ENCODE measurements at regions not wholly inside any gene's neighbourhood (a gene's known extent, or its start where the extent isn't known, plus 50 kb on each side); places are given as distances from the start of the nearest gene placed in this dataset.

DNA sequence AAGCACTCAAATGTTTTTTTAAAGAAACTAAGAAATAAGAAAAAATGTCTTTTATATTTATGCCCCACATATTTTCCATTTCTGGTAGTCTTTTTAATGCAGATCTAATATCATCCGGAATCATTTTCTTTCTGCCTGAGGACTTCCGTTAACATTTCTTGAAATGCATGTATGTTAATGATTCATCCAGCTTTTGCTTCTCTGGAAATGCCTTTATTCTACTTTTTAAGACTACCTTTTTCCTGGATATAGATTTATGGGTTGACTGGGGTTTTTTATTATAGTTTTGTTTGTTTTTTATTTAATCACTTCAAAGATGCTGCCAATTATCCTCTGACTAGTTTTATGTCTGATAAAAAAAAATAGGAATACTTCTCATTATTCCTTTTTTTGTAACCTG, 57.1 kb upstream of the LDLRAD3 start:
- H3K9ac ChIP-seq: no peak overlapping the region
- H3K9me3 ChIP-seq: no peaks in the 10 kb centered on the region
- H3K36me3 ChIP-seq (replicated peaks in 1 of 2; ENCODE audit: control insufficient read depth in 1 of 2, insufficient read depth in 2 of 2, low read length in 1 of 2): no peaks in the 10 kb centered on the region
- 87% methylated on average over 2 of the region's 2 CpGs for WGBS (ENCODE audit: low lambda C conversion rate)
- no peak overlapping the region for H3K4me2 ChIP-seq
- H2AFZ ChIP-seq (ENCODE audit: low read depth): no peak overlapping the region
- no peaks in the 10 kb centered on the region; the same call in 1 of the 2 replicates for H3K27me3 ChIP-seq (ENCODE audit: insufficient read depth)
- no peak overlapping the region for H3K4me3 ChIP-seq (ENCODE audit: low read depth in 2 of 2, low read length in 1 of 2)
- H4K20me1 ChIP-seq (ENCODE audit: insufficient read depth): no peaks in the 10 kb centered on the region
- H3K9me2 ChIP-seq: no peaks in the 10 kb centered on the region
- TF ChIP-seq FOXM1 (IDR thresholded peaks at IDR 0.05; ENCODE audit: low read depth): no peak
- ChIA-PET CTCF (no interaction called here), POLR2A (no interaction called here)
- no peaks in the 10 kb centered on the region for H3K4me1 ChIP-seq (ENCODE audit: control insufficient read depth in 1 of 2, insufficient read depth in 2 of 2, low read depth in 1 of 2, low read length in 1 of 2)
- DNase-seq: no peak
- no peaks in the 10 kb centered on the region for H3K79me2 ChIP-seq (ENCODE audit: insufficient read depth)
- no peak overlapping the region for H3K27ac ChIP-seq (ENCODE audit: low read depth in 2 of 2, low read length in 1 of 2)
- no peaks in the 10 kb centered on the region for H3F3A ChIP-seq (replicated peaks; ENCODE audit: insufficient read depth)

- Histone ChIP-seq H3K4me2 (no peak overlapping the region), H3K9me3 (no peaks in the 10 kb centered on the region), H3K4me3 (ENCODE audit: low read depth in 2 of 2, low read length in 1 of 2) (no peak overlapping the region), H4K20me1 (ENCODE audit: insufficient read depth) (no peaks in the 10 kb centered on the region), H3K36me3 (replicated peaks in 1 of 2; ENCODE audit: control insufficient read depth in 1 of 2, insufficient read depth in 2 of 2, low read length in 1 of 2) (no peaks in the 10 kb centered on the region), H2AFZ (ENCODE audit: low read depth) (no peak overlapping the region), H3K79me2 (ENCODE audit: insufficient read depth) (no peaks in the 10 kb centered on the region), H3K27ac (ENCODE audit: low read depth in 2 of 2, low read length in 1 of 2) (no peak overlapping the region), H3K9ac (no peak overlapping the region), H3F3A (replicated peaks; ENCODE audit: insufficient read depth) (no peaks in the 10 kb centered on the region), H3K27me3 (ENCODE audit: insufficient read depth) (no peaks in the 10 kb centered on the region; the same call in 1 of the 2 replicates), H3K9me2 (no peaks in the 10 kb centered on the region), H3K4me1 (ENCODE audit: control insufficient read depth in 1 of 2, insufficient read depth in 2 of 2, low read depth in 1 of 2, low read length in 1 of 2) (no peaks in the 10 kb centered on the region)
- CTCF ChIA-PET: interaction anchor here (1.4 kb wide), 1 partner anchor 20 kb away, joined by 3 read pairs; no protein-coding TSS in a partner anchor
- POLR2A ChIA-PET: no interaction called here
- 54% methylated on average over 3 of the region's 3 CpGs for WGBS (ENCODE audit: low lambda C conversion rate)
- TF ChIP-seq, protein P1, sequence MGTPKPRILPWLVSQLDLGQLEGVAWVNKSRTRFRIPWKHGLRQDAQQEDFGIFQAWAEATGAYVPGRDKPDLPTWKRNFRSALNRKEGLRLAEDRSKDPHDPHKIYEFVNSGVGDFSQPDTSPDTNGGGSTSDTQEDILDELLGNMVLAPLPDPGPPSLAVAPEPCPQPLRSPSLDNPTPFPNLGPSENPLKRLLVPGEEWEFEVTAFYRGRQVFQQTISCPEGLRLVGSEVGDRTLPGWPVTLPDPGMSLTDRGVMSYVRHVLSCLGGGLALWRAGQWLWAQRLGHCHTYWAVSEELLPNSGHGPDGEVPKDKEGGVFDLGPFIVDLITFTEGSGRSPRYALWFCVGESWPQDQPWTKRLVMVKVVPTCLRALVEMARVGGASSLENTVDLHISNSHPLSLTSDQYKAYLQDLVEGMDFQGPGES (IDR thresholded peaks at IDR 0.05; ENCODE audit: low read depth, low read length): no peak
- TF ChIP-seq MEF2A (IDR thresholded peaks at IDR 0.05; ENCODE audit: borderline replicate concordance, low read depth) (no peak), JUND (IDR thresholded peaks at IDR 0.05) (no peak), NFIC (IDR thresholded peaks at IDR 0.05; ENCODE audit: borderline replicate concordance) (no peak), GATA2 (CRISPR knock-in tag; IDR thresholded peaks at IDR 0.05) (no peak), TCF12 (IDR thresholded peaks at IDR 0.05) (no peak), TEAD4 (IDR thresholded peaks at IDR 0.05; ENCODE audit: borderline replicate concordance, insufficient read depth) (no peak), EP300 (IDR thresholded peaks at IDR 0.05; ENCODE audit: borderline replicate concordance in 1 of 2, low read depth in 1 of 2, low read length in 1 of 2) (no peak), ELF1 (IDR thresholded peaks at IDR 0.05) (no peak), CTCF (IDR thresholded peaks at IDR 0.05) (no peak), CHD2 (IDR thresholded peaks at IDR 0.05; ENCODE audit: low read length, partially characterized antibody) (no peak), RCOR1 (IDR thresholded peaks at IDR 0.05; ENCODE audit: low read length) (no peak), RFX5 (IDR thresholded peaks at IDR 0.05; ENCODE audit: low read length) (no peak), FOSL2 (IDR thresholded peaks at IDR 0.05; ENCODE audit: borderline replicate concordance, low read depth) (no peak)
- TF ChIP-seq, protein P2, sequence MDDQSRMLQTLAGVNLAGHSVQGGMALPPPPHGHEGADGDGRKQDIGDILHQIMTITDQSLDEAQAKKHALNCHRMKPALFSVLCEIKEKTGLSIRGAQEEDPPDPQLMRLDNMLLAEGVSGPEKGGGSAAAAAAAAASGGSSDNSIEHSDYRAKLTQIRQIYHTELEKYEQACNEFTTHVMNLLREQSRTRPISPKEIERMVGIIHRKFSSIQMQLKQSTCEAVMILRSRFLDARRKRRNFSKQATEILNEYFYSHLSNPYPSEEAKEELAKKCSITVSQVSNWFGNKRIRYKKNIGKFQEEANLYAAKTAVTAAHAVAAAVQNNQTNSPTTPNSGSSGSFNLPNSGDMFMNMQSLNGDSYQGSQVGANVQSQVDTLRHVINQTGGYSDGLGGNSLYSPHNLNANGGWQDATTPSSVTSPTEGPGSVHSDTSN (IDR thresholded peaks at IDR 0.05): no peak
- DNase-seq: no peak
Measured at GRCh38 chr11:35887737-35888136, 56.1 kb upstream of the LDLRAD3 start.
